Fibroblast of peridontal ligament (primary cell): ENCODE measurements at regions not wholly inside any gene's neighbourhood (a gene's known extent, or its start where the extent isn't known, plus 50 kb on each side); places are given as distances from the start of the nearest gene placed in this dataset.
A peak's percentile ranks its signal among the peaks of the same experiment; 100 is the strongest.
"Not testable (repeated sequence)": the region's sequence is repeated elsewhere in the genome, so short reads cannot be mapped to it uniquely, and the experiment has no call there.

ENCODE experiments used
- DNase-seq: peaks from one replicate; pipeline ENCODE4 v3.0.0-alpha.2; 2010; ENCODE audit errors: extremely low read depth

- no peak for DNase-seq
Measured at GRCh38 chr3:72085036-72085435, 300.1 kb upstream of the PROK2 start.

- DNase-seq = no peak
Measured at GRCh38 chr3:72082776-72083462, 298.0 kb upstream of the PROK2 start.

GRCh38 chr3:72082186-72082715 lies 297.3 kb upstream of the PROK2 start:
- no peak for DNase-seq

- peak; percentile 73 for DNase-seq
Measured at GRCh38 chr3:72081471-72082185, 296.7 kb upstream of the PROK2 start.

- DNase-seq = no peak
Measured at GRCh38 chr3:72080800-72081199, 295.9 kb upstream of the PROK2 start.

- no peak for DNase-seq
Measured at GRCh38 chr3:72080095-72080494, 295.1 kb upstream of the PROK2 start.

- DNase-seq = no peak
Measured at GRCh38 chr3:72079369-72079872, 294.5 kb upstream of the PROK2 start.

GRCh38 chr3:72078676-72079368 lies 293.9 kb upstream of the PROK2 start:
- peak; percentile 10 for DNase-seq

GRCh38 chr3:72077473-72078259 lies 292.7 kb upstream of the PROK2 start:
- DNase-seq = no peak

- DNase-seq = not testable (repeated sequence)
Measured at GRCh38 chr3:72075848-72076247, 290.9 kb upstream of the PROK2 start.

- DNase-seq = no peak
Measured at GRCh38 chr3:72071624-72072023, 286.7 kb upstream of the PROK2 start.

GRCh38 chr3:72070005-72070404 lies 285.1 kb upstream of the PROK2 start:
- no peak for DNase-seq

- DNase-seq = no peak
Measured at GRCh38 chr3:72069543-72069942, 284.6 kb upstream of the PROK2 start.

GRCh38 chr3:72068621-72069020 lies 283.7 kb upstream of the PROK2 start:
- DNase-seq = peak; percentile 45

- DNase-seq = no peak
Measured at GRCh38 chr3:72067721-72068120, 282.8 kb upstream of the PROK2 start.

GRCh38 chr3:72065872-72066641 lies 281.1 kb upstream of the PROK2 start:
- no peak for DNase-seq

- DNase-seq = no peak
Measured at GRCh38 chr3:72065236-72065635, 280.3 kb upstream of the PROK2 start.

GRCh38 chr3:72064727-72065126 lies 279.8 kb upstream of the PROK2 start:
- not testable (repeated sequence) for DNase-seq

GRCh38 chr3:72062017-72062416 lies 277.1 kb upstream of the PROK2 start:
- DNase-seq = no peak

GRCh38 chr3:72060447-72061034 lies 275.6 kb upstream of the PROK2 start:
- DNase-seq = no peak
